Esophagus squamous epithelium (tissue), 5 donors: ENCODE measurements at regions not wholly inside any gene's neighbourhood (a gene's known extent, or its start where the extent isn't known, plus 50 kb on each side); places are given as distances from the start of the nearest gene placed in this dataset.

ENCODE experiments used
- DNase-seq: peaks from one replicate; lab custom pipeline; 2025; lab: John Stamatoyannopoulos, UW
- H3K27ac ChIP-seq, 4 donors: fragments of 200-600 bp; sonication (generic); one replicate each; pipeline ENCODE4 v1.5.1; 2016 to 2019; ENCODE audit warnings: mild to moderate bottlenecking in 1 of 4
- H3K27me3 ChIP-seq, 4 donors: fragments of 200-600 bp; sonication (generic); 1 replicate in 3 of 4; 2 replicates in 1 of 4; pipeline versions ENCODE4 v1.5.1 to v1.6.0; 2017 to 2021; ENCODE audit warnings: antibody characterized with exemption in 1 of 4
- H3K36me3 ChIP-seq, 3 donors: fragments of 200-600 bp; sonication (generic); one replicate each; pipeline ENCODE4 v1.5.1; 2016 to 2019
- H3K4me1 ChIP-seq, 3 donors: fragments of 200-600 bp; sonication (generic); one replicate each; pipeline ENCODE4 v1.5.1; 2017 to 2019
- H3K4me3 ChIP-seq, 4 donors: fragments of 200-600 bp; sonication (generic); 1 replicate in 3 of 4; 2 replicates in 1 of 4; pipeline ENCODE4 v1.5.1; 2016 to 2019; ENCODE audit warnings: mild to moderate bottlenecking in 2 of 4, moderate library complexity in 1 of 4
- H3K9me3 ChIP-seq, 3 donors: fragments of 200-600 bp; sonication (generic); one replicate each; pipeline ENCODE4 v1.5.1; 2016 to 2019
- POLR2A ChIP-seq, 4 donors: fragments of 450-650 bp; IDR thresholded peaks; one replicate each; pipeline ENCODE4 v1.6.1; 2017; ENCODE audit warnings: antibody characterized with exemption in 4 of 4, mild to moderate bottlenecking in 4 of 4, moderate library complexity in 3 of 4
- WGBS, 2 donors: methylation state at CpG; one replicate each; pipeline ENCODE4 v1.1.5; 2018; 5-methylcytosine and 5-hydroxymethylcytosine counted together
- intact Hi-C: fragments of 100-400 bp; cut with DNase I; formaldehyde crosslinking; loops from one replicate; pipeline ENCODE4 v1.15.0; 2022
- TF ChIP-seq, protein P1 (sequence below), 6 experiments: fragments of 450-650 bp in 4 of 6; fragments of 200-600 bp in 2 of 6; sonication (generic) in 2 of 6; IDR thresholded peaks; one replicate each; pipeline ENCODE4 v1.5.1; 2016 to 2019; ENCODE audit warnings: antibody characterized with exemption in 6 of 6, mild to moderate bottlenecking in 4 of 6, moderate library complexity in 4 of 6
- donor health status: DM: yes; HTN: yes; CAD: no.

DNA sequence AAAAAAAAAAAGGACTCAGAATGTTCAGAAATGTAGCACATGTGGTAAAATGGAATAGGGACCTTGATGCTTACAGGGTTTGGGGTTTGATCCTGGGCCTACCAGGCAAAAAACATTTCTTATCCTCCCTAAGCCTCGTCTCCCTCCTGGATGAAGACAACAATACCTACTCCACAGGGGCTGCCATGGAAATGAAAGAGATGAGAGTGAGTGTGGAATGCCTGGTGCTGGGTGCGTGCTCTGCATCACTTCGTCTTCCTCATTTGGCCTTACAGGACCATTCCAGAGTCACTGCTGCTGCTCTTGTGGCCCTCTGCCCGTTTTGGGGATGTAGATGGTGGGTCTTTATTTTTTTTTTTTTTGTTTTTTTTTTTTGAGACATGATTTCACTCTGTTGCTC, 692.9 kb upstream of the EEF2KMT start:
- Histone ChIP-seq H3K27ac (no peak overlapping the region), H3K4me1 (no peaks in the 10 kb centered on the region), H3K9me3 (no peaks in the 10 kb centered on the region), H3K27me3 (no peaks in the 10 kb centered on the region), H3K4me3 (no peak overlapping the region), H3K36me3 (no peaks in the 10 kb centered on the region)
- TF ChIP-seq POLR2A (IDR thresholded peaks at IDR 0.05), result no peak
- TF ChIP-seq, protein P1, sequence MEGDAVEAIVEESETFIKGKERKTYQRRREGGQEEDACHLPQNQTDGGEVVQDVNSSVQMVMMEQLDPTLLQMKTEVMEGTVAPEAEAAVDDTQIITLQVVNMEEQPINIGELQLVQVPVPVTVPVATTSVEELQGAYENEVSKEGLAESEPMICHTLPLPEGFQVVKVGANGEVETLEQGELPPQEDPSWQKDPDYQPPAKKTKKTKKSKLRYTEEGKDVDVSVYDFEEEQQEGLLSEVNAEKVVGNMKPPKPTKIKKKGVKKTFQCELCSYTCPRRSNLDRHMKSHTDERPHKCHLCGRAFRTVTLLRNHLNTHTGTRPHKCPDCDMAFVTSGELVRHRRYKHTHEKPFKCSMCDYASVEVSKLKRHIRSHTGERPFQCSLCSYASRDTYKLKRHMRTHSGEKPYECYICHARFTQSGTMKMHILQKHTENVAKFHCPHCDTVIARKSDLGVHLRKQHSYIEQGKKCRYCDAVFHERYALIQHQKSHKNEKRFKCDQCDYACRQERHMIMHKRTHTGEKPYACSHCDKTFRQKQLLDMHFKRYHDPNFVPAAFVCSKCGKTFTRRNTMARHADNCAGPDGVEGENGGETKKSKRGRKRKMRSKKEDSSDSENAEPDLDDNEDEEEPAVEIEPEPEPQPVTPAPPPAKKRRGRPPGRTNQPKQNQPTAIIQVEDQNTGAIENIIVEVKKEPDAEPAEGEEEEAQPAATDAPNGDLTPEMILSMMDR (IDR thresholded peaks at IDR 0.05), result no peak
- 53 to 55% methylated on average over 4 of the region's 4 CpGs for WGBS, 2 donors
- DNase-seq, result no peak
- intact Hi-C loops, result no loop called here

DNA sequence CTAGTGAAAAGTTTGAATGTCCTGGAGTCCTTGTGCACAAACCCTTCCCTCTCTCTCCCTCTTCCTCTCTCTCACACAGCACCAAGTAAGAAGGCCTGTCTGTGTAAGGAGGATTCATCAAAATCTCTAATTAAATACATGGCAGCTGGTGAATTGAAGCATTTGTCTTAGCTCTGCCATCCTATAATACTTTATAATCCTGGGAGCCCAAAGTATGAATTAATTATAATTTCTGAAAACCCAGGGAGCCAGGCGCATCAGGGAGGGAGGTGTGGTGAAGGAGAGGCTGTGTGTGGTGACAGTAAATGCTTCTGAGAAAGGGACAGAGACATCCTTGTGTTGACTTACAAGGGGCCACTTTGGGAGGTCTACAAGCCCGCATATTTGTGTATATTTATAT, 691.4 kb upstream of the EEF2KMT start:
- no peaks in the 10 kb centered on the region for H3K27me3 ChIP-seq
- WGBS, 2 donors, result 62 to 70% methylated on average over 2 of the region's 2 CpGs
- no peak overlapping the region for H3K27ac ChIP-seq
- TF ChIP-seq, protein P1 (IDR thresholded peaks at IDR 0.05), result no peak
- no peak for TF ChIP-seq POLR2A (IDR thresholded peaks at IDR 0.05)
- no peak overlapping the region for H3K4me3 ChIP-seq
- H3K36me3 ChIP-seq, result no peaks in the 10 kb centered on the region
- no peak for DNase-seq
- intact Hi-C loops, result no loop called here
- H3K9me3 ChIP-seq, result no peaks in the 10 kb centered on the region
- no peaks in the 10 kb centered on the region for H3K4me1 ChIP-seq

DNA sequence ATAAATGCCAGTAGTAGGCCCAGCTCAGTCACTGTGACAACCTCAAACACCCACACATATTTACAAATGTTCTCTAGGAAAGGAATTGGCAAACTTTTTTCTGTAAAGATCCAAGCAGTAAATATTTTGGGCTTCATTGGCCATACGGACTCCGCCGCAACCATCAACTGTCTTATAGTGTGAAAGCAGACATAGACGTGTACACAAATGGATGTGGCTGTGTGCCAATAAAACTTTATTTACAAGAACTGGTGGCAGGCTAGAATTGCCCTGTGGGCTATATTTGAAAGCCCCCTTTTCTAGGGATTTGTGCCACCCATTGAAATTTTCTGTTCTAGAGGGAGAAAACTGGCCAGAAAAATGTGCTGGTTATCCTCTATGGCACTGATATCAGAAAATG, 683.8 kb upstream of the EEF2KMT start:
- 85 to 92% methylated on average over 4 of the region's 4 CpGs for WGBS, 2 donors

DNA sequence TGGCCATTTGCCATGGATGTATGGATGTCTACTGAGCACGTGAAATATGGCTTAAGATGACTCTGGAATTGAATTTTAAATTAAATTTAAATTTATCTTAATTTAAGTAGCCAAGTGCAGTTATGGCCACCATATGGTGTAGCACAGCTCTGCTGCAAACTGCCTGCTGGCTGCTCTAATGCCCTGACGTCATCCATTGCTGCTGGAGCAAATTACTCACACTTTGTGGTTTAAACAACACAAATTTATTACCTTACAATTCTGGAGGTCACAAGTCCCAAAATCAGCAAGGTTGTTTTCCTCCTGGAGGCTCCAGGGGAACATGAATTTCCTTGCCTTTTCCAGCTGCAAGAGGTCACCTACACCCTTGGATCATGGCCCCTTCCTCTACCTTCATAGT, 679.3 kb upstream of the EEF2KMT start:
- H3K36me3 ChIP-seq, result no peaks in the 10 kb centered on the region
- H3K9me3 ChIP-seq, result no peaks in the 10 kb centered on the region
- H3K4me1 ChIP-seq, result no peaks in the 10 kb centered on the region
- intact Hi-C loops, result no loop called here
- no peaks in the 10 kb centered on the region for H3K27me3 ChIP-seq
- no peak for DNase-seq
- 40 to 51% methylated on average over 2 of the region's 2 CpGs for WGBS, 2 donors
- H3K27ac ChIP-seq, result no peak overlapping the region
- H3K4me3 ChIP-seq, result no peak overlapping the region
- TF ChIP-seq POLR2A (IDR thresholded peaks at IDR 0.05), result no peak
- TF ChIP-seq, protein P1 (IDR thresholded peaks at IDR 0.05), result no peak

More for the DNA sequence above, 683.8 kb upstream of the EEF2KMT start:
- intact Hi-C loops, result no loop called here
- TF ChIP-seq POLR2A (IDR thresholded peaks at IDR 0.05), result no peak
- TF ChIP-seq, protein P1 (IDR thresholded peaks at IDR 0.05), result no peak
- Histone ChIP-seq H3K36me3 (no peaks in the 10 kb centered on the region), H3K4me1 (no peaks in the 10 kb centered on the region), H3K9me3 (no peaks in the 10 kb centered on the region), H3K27ac (no peak overlapping the region), H3K27me3 (no peaks in the 10 kb centered on the region), H3K4me3 (no peak overlapping the region)
- no peak for DNase-seq

DNA sequence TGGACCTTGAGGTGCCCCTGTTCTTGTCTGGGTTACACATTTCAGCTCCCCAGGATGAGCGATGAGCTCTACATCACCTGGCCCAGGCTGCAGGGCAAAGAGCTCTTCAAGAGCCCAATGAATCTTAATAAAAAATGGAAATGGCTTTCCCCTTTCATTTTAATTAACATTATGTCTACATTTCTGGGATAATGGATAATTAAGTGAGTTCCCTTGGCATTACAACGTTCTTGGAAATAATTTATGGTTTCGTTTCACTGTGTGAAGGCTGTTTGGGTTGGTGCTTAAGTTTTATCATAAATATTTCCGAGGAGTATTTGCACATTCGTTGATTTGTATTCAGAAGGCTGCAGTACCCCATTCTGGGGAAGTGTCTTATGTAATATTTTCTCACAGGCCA, 678.3 kb upstream of the EEF2KMT start:
- no peak for TF ChIP-seq POLR2A (IDR thresholded peaks at IDR 0.05)
- TF ChIP-seq, protein P1 (IDR thresholded peaks at IDR 0.05), result no peak
- Histone ChIP-seq H3K4me3 (no peak overlapping the region), H3K36me3 (no peaks in the 10 kb centered on the region), H3K27me3 (no peaks in the 10 kb centered on the region), H3K4me1 (no peaks in the 10 kb centered on the region), H3K27ac (no peak overlapping the region), H3K9me3 (no peaks in the 10 kb centered on the region)
- intact Hi-C loops, result no loop called here
- no peak for DNase-seq
- WGBS, 2 donors, result 57 to 58% methylated on average over 5 of the region's 5 CpGs
